Mucosa of stomach (tissue), 1 donor: ENCODE measurements at regions not wholly inside any gene's neighbourhood (a gene's known extent, or its start where the extent isn't known, plus 50 kb on each side); places are given as distances from the start of the nearest gene placed in this dataset.
"Not testable (repeated sequence)": the region's sequence is repeated elsewhere in the genome, so short reads cannot be mapped to it uniquely, and the experiment has no call there.

ENCODE experiments used
- H3K27me3 ChIP-seq: one replicate; pipeline ENCODE4 v1.7.0; 2013; ENCODE audit warnings: mild to moderate bottlenecking, low read length; ENCODE audit not compliant: control insufficient read depth, insufficient read depth
- H3K36me3 ChIP-seq: one replicate; pipeline ENCODE4 v1.7.0; 2013; ENCODE audit warnings: low read length; ENCODE audit not compliant: control insufficient read depth, insufficient read depth
- H3K4me1 ChIP-seq: one replicate; pipeline ENCODE4 v1.7.0; 2013; ENCODE audit warnings: mild to moderate bottlenecking, low read length; ENCODE audit not compliant: control insufficient read depth, insufficient read depth
- H3K4me3 ChIP-seq: one replicate; pipeline ENCODE4 v1.7.0; 2013; ENCODE audit warnings: low read length
- H3K9ac ChIP-seq: one replicate; pipeline ENCODE4 v1.7.0; 2013; ENCODE audit warnings: mild to moderate bottlenecking, low read length, moderate library complexity
- H3K9me3 ChIP-seq: one replicate; pipeline ENCODE4 v1.7.0; 2013; ENCODE audit warnings: mild to moderate bottlenecking, low read length, moderate library complexity; ENCODE audit not compliant: control insufficient read depth
- donor health status: Pancreatic carcinoma.

GRCh38 chr15:69914040-69914439 lies 183.7 kb downstream of the TLE3 start:
- Histone ChIP-seq H3K4me3 (no peak overlapping the region), H3K27me3 (no peaks in the 10 kb centered on the region), H3K36me3 (no peaks in the 10 kb centered on the region), H3K4me1 (no peaks in the 10 kb centered on the region), H3K9me3 (no peaks in the 10 kb centered on the region), H3K9ac (no peak overlapping the region)

- Histone ChIP-seq H3K9me3 (no peaks in the 10 kb centered on the region), H3K4me1 (no peaks in the 10 kb centered on the region), H3K9ac (no peak overlapping the region), H3K4me3 (no peak overlapping the region), H3K27me3 (no peaks in the 10 kb centered on the region), H3K36me3 (no peaks in the 10 kb centered on the region)
These were observed 182.8 kb downstream of the TLE3 start for GRCh38 chr15:69914960-69915359.

- Histone ChIP-seq H3K9me3 (no peaks in the 10 kb centered on the region), H3K9ac (no peak overlapping the region), H3K27me3 (no peaks in the 10 kb centered on the region), H3K4me3 (no peak overlapping the region), H3K4me1 (no peaks in the 10 kb centered on the region), H3K36me3 (no peaks in the 10 kb centered on the region)
These were observed 181.4 kb downstream of the TLE3 start for GRCh38 chr15:69916169-69916785.

GRCh38 chr15:69917056-69917455 lies 180.7 kb downstream of the TLE3 start:
- no peak overlapping the region for H3K9ac ChIP-seq
- no peaks in the 10 kb centered on the region for H3K4me1 ChIP-seq
- H3K4me3 ChIP-seq: no peak overlapping the region
- H3K9me3 ChIP-seq: no peaks in the 10 kb centered on the region
- H3K27me3 ChIP-seq: no peaks in the 10 kb centered on the region
- no peaks in the 10 kb centered on the region for H3K36me3 ChIP-seq

GRCh38 chr15:69919816-69920215 lies 177.9 kb downstream of the TLE3 start:
- no peaks in the 10 kb centered on the region for H3K9me3 ChIP-seq
- no peaks in the 10 kb centered on the region for H3K36me3 ChIP-seq
- H3K4me3 ChIP-seq: no peak overlapping the region
- H3K4me1 ChIP-seq: no peaks in the 10 kb centered on the region
- H3K9ac ChIP-seq: no peak overlapping the region
- no peaks in the 10 kb centered on the region for H3K27me3 ChIP-seq

- Histone ChIP-seq H3K4me3 (no peak overlapping the region), H3K36me3 (no peaks in the 10 kb centered on the region), H3K4me1 (no peaks in the 10 kb centered on the region), H3K9ac (no peak overlapping the region), H3K9me3 (no peaks in the 10 kb centered on the region), H3K27me3 (no peaks in the 10 kb centered on the region)
These were observed 177.5 kb downstream of the TLE3 start for GRCh38 chr15:69920221-69920620.

GRCh38 chr15:69921626-69922619 lies 175.8 kb downstream of the TLE3 start:
- no peak overlapping the region for H3K9ac ChIP-seq
- no peaks in the 10 kb centered on the region for H3K27me3 ChIP-seq
- H3K4me1 ChIP-seq: no peaks in the 10 kb centered on the region

GRCh38 chr15:69924531-69924930 lies 173.2 kb downstream of the TLE3 start:
- H3K4me3 ChIP-seq: no peak overlapping the region
- H3K36me3 ChIP-seq: no peaks in the 10 kb centered on the region
- H3K9me3 ChIP-seq: no peaks in the 10 kb centered on the region
- no peak overlapping the region for H3K9ac ChIP-seq
- no peaks in the 10 kb centered on the region for H3K27me3 ChIP-seq
- no peaks in the 10 kb centered on the region for H3K4me1 ChIP-seq

More at GRCh38 chr15:69921626-69922619, 175.8 kb downstream of the TLE3 start:
- Histone ChIP-seq H3K36me3 (no peaks in the 10 kb centered on the region), H3K4me3 (no peak overlapping the region), H3K9me3 (no peaks in the 10 kb centered on the region)

GRCh38 chr15:69926006-69926405 lies 171.7 kb downstream of the TLE3 start:
- H3K4me3 ChIP-seq: no peak overlapping the region
- no peak overlapping the region for H3K9ac ChIP-seq
- no peaks in the 10 kb centered on the region for H3K9me3 ChIP-seq
- H3K27me3 ChIP-seq: no peaks in the 10 kb centered on the region
- no peaks in the 10 kb centered on the region for H3K4me1 ChIP-seq
- H3K36me3 ChIP-seq: no peaks in the 10 kb centered on the region

- H3K27me3 ChIP-seq: no peaks in the 10 kb centered on the region
- no peaks in the 10 kb centered on the region for H3K36me3 ChIP-seq
- H3K4me3 ChIP-seq: no peak overlapping the region
- H3K9ac ChIP-seq: no peak overlapping the region
- H3K9me3 ChIP-seq: no peaks in the 10 kb centered on the region
- no peaks in the 10 kb centered on the region for H3K4me1 ChIP-seq
These were observed 171.0 kb downstream of the TLE3 start for GRCh38 chr15:69926721-69927120.

GRCh38 chr15:69928890-69929289 lies 168.8 kb downstream of the TLE3 start:
- H3K36me3 ChIP-seq, H3K4me3 ChIP-seq, H3K9me3 ChIP-seq, H3K9ac ChIP-seq, H3K27me3 ChIP-seq, H3K4me1 ChIP-seq: not testable (repeated sequence)

- H3K4me3 ChIP-seq: no peak overlapping the region
- H3K36me3 ChIP-seq: no peaks in the 10 kb centered on the region
- no peak overlapping the region for H3K9ac ChIP-seq
- H3K4me1 ChIP-seq: no peaks in the 10 kb centered on the region
- H3K9me3 ChIP-seq: no peaks in the 10 kb centered on the region
- H3K27me3 ChIP-seq: no peaks in the 10 kb centered on the region
These were observed 167.6 kb downstream of the TLE3 start for GRCh38 chr15:69929905-69930630.
